ENCODE measurements at regions not wholly inside any gene's neighbourhood (a gene's known extent, or its start where the extent isn't known, plus 50 kb on each side); places are given as distances from the start of the nearest gene placed in this dataset.

GRCh38 chr1:82612986-82613385, 812.3 kb downstream of the ADGRL2 start:
- H3K4me1 ChIP-seq = no peaks in the 10 kb centered on the region
- H3K27me3 ChIP-seq = no peaks in the 10 kb centered on the region
- ATAC-seq (no peak), DNase-seq (no peak)
- H3K9me3 ChIP-seq = no peaks in the 10 kb centered on the region
- 61 to 80% methylated on average over 3 of the region's 3 CpGs for WGBS, 2 donors
- TF ChIP-seq CTCF (IDR thresholded peaks at IDR 0.05) = no peak
- H3K4me3 ChIP-seq = no peak overlapping the region
- intact Hi-C loops (cut with DNase I) = no loop called here
- no peaks in the 10 kb centered on the region for H3K36me3 ChIP-seq
- no peak overlapping the region for H3K27ac ChIP-seq

GRCh38 chr1:82606546-82606945, 805.8 kb downstream of the ADGRL2 start:
- no peak overlapping the region for H3K4me3 ChIP-seq
- no peak for TF ChIP-seq CTCF (IDR thresholded peaks at IDR 0.05)
- intact Hi-C loops (cut with DNase I) = no loop called here
- H3K9me3 ChIP-seq = no peaks in the 10 kb centered on the region
- H3K4me1 ChIP-seq = no peaks in the 10 kb centered on the region
- no peak overlapping the region for H3K27ac ChIP-seq
- DNase-seq = no peak
- no peaks in the 10 kb centered on the region for H3K27me3 ChIP-seq
- WGBS, 2 donors = 88 to 92% methylated on average over 1 of the region's 1 CpG
- no peaks in the 10 kb centered on the region for H3K36me3 ChIP-seq
- ATAC-seq = no peak

GRCh38 chr1:82604524-82604923, 803.8 kb downstream of the ADGRL2 start:
- no peak for ATAC-seq
- no peaks in the 10 kb centered on the region for H3K9me3 ChIP-seq
- no peaks in the 10 kb centered on the region for H3K4me1 ChIP-seq
- no peak for DNase-seq
- H3K27me3 ChIP-seq = no peaks in the 10 kb centered on the region
- H3K4me3 ChIP-seq = no peak overlapping the region
- no peaks in the 10 kb centered on the region for H3K36me3 ChIP-seq
- intact Hi-C loops (cut with DNase I) = no loop called here
- no peak overlapping the region for H3K27ac ChIP-seq
- WGBS, 2 donors = 62 to 67% methylated on average over 4 of the region's 4 CpGs
- TF ChIP-seq CTCF (IDR thresholded peaks at IDR 0.05) = no peak

- intact Hi-C loops (cut with DNase I) = no loop called here
- ATAC-seq (no peak), DNase-seq (no peak)
- no peaks in the 10 kb centered on the region for H3K27me3 ChIP-seq
- no peak overlapping the region for H3K27ac ChIP-seq
- peaks cover 0 to 9% (median 0%) of the 10 kb centered on the region in 9 donors for H3K4me1 ChIP-seq
- H3K4me3 ChIP-seq = no peak overlapping the region
- H3K36me3 ChIP-seq = no peaks in the 10 kb centered on the region
- no peaks in the 10 kb centered on the region for H3K9me3 ChIP-seq
- TF ChIP-seq CTCF (IDR thresholded peaks at IDR 0.05) = no peak
These were observed 799.6 kb downstream of the ADGRL2 start for GRCh38 chr1:82600314-82600713.

- no peaks in the 10 kb centered on the region for H3K36me3 ChIP-seq
- peaks cover 0 to 9% (median 0%) of the 10 kb centered on the region in 9 donors for H3K4me1 ChIP-seq
- ATAC-seq (no peak), DNase-seq (no peak)
- TF ChIP-seq CTCF (IDR thresholded peaks at IDR 0.05) = no peak
- intact Hi-C loops (cut with DNase I) = no loop called here
- H3K9me3 ChIP-seq = no peaks in the 10 kb centered on the region
- no peak overlapping the region for H3K27ac ChIP-seq
- no peaks in the 10 kb centered on the region for H3K27me3 ChIP-seq
- H3K4me3 ChIP-seq = no peak overlapping the region
These were observed 798.1 kb downstream of the ADGRL2 start for GRCh38 chr1:82598812-82599211.
